Loucy (cell line): ENCODE measurements at regions not wholly inside any gene's neighbourhood (a gene's known extent, or its start where the extent isn't known, plus 50 kb on each side); places are given as distances from the start of the nearest gene placed in this dataset.

ENCODE experiments used
- EZH2phosphoT487 ChIP-seq: fragments of 200-600 bp; IDR thresholded peaks from 2 replicates; pipeline ENCODE4 v1.6.1; 2018; ENCODE audit warnings: antibody characterized with exemption, mild to moderate bottlenecking, moderate library complexity, borderline replicate concordance
- TF ChIP-seq, protein P1 (sequence below): fragments of 200-600 bp; sonication (generic); conservative IDR thresholded peaks from 2 replicates; pipeline ENCODE4 v1.5.1; 2014; ENCODE audit warnings: mild to moderate bottlenecking, antibody characterized with exemption, low read length

DNA sequence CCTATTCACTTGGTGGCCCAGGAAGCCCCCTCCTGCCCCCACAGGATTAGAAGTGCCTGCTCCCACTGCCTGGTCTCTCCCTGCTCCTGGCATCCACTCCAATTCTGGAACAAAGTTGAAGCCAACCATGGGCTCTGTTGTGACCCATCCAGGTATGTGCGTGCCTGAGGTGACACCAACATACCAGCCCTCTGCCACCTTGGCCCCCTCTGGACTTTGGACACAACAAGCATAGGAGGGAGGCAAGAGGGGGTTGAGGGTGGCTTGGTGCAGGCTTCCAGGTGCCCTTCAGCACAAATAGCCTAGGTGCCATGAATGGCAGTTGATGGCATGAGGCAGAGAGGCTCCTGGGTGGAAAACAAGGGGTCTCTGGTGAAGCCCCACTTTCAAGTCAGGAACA lies 600.9 kb downstream of the SI start:
- TF ChIP-seq, protein P1, sequence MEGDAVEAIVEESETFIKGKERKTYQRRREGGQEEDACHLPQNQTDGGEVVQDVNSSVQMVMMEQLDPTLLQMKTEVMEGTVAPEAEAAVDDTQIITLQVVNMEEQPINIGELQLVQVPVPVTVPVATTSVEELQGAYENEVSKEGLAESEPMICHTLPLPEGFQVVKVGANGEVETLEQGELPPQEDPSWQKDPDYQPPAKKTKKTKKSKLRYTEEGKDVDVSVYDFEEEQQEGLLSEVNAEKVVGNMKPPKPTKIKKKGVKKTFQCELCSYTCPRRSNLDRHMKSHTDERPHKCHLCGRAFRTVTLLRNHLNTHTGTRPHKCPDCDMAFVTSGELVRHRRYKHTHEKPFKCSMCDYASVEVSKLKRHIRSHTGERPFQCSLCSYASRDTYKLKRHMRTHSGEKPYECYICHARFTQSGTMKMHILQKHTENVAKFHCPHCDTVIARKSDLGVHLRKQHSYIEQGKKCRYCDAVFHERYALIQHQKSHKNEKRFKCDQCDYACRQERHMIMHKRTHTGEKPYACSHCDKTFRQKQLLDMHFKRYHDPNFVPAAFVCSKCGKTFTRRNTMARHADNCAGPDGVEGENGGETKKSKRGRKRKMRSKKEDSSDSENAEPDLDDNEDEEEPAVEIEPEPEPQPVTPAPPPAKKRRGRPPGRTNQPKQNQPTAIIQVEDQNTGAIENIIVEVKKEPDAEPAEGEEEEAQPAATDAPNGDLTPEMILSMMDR, result no peak
- TF ChIP-seq EZH2phosphoT487, result no peak
